GM19397 (cell line): ENCODE measurements at regions not wholly inside any gene's neighbourhood (a gene's known extent, or its start where the extent isn't known, plus 50 kb on each side); places are given as distances from the start of the nearest gene placed in this dataset.

Source experiments
- ATAC-seq: cut with Tn5 transposase; IDR thresholded peaks from one replicate; pipeline ENCODE4 v1.9.1; 2021; ENCODE audit warnings: mild to moderate bottlenecking, moderate library complexity; ENCODE audit not compliant: unreplicated experiment

GRCh38 chr5:165108809-165109208 is 1603.4 kb downstream of the MAT2B start:
- ATAC-seq, result no peak

GRCh38 chr5:165119175-165119574 is 1613.8 kb downstream of the MAT2B start:
- ATAC-seq, result no peak

- ATAC-seq, result no peak
These were observed 1621.2 kb downstream of the MAT2B start for GRCh38 chr5:165126598-165126997.

GRCh38 chr5:165127941-165128340 is 1622.5 kb downstream of the MAT2B start:
- ATAC-seq, result no peak

GRCh38 chr5:165130656-165131055 is 1625.2 kb downstream of the MAT2B start:
- ATAC-seq, result no peak

- no peak for ATAC-seq
These were observed 1628.7 kb downstream of the MAT2B start for GRCh38 chr5:165134155-165134554.

GRCh38 chr5:165135565-165135964 is 1630.1 kb downstream of the MAT2B start:
- no peak for ATAC-seq

- no peak for ATAC-seq
These were observed 1632.3 kb downstream of the MAT2B start for GRCh38 chr5:165137701-165138100.

GRCh38 chr5:165138236-165138635 is 1632.8 kb downstream of the MAT2B start:
- no peak for ATAC-seq

- no peak for ATAC-seq
These were observed 1633.8 kb downstream of the MAT2B start for GRCh38 chr5:165139262-165139661.

GRCh38 chr5:165139721-165140120 is 1634.3 kb downstream of the MAT2B start:
- no peak for ATAC-seq

GRCh38 chr5:165143741-165144140 is 1638.3 kb downstream of the MAT2B start:
- ATAC-seq, result no peak

GRCh38 chr5:165149431-165149830 is 1644.0 kb downstream of the MAT2B start:
- ATAC-seq, result no peak

GRCh38 chr5:165152058-165152457 is 1646.6 kb downstream of the MAT2B start:
- ATAC-seq, result no peak

GRCh38 chr5:165157219-165157618 is 1651.8 kb downstream of the MAT2B start:
- ATAC-seq, result no peak

GRCh38 chr5:165161204-165161603 is 1655.8 kb downstream of the MAT2B start:
- ATAC-seq, result no peak

- ATAC-seq, result no peak
These were observed 1658.4 kb downstream of the MAT2B start for GRCh38 chr5:165163861-165164260.

- ATAC-seq, result no peak
These were observed 1668.2 kb downstream of the MAT2B start for GRCh38 chr5:165173651-165174050.

GRCh38 chr5:165175041-165175440 is 1669.6 kb downstream of the MAT2B start:
- ATAC-seq, result no peak

- no peak for ATAC-seq
These were observed 1678.8 kb downstream of the MAT2B start for GRCh38 chr5:165184183-165184582.

- ATAC-seq, result no peak
These were observed 1680.3 kb downstream of the MAT2B start for GRCh38 chr5:165185716-165186115.

GRCh38 chr5:165187815-165188214 is 1682.4 kb downstream of the MAT2B start:
- no peak for ATAC-seq

GRCh38 chr5:165188556-165189175 is 1683.2 kb downstream of the MAT2B start:
- ATAC-seq, result no peak
